Immature natural killer cell (primary cell): ENCODE measurements at regions not wholly inside any gene's neighbourhood (a gene's known extent, or its start where the extent isn't known, plus 50 kb on each side); places are given as distances from the start of the nearest gene placed in this dataset.

Experiments used
- DNase-seq, 3 donors: peaks; one replicate each; pipeline ENCODE4 v3.0.0; 2022; ENCODE audit warnings: mixed read lengths in 1 of 3
- H3K27ac Mint-ChIP-seq, 6 donors: one replicate each; pipeline ENCODE4 v1.8.0; 2020; ENCODE audit warnings: mixed read lengths in 6 of 6, mild to moderate bottlenecking in 5 of 6, inconsistent platforms in 4 of 6, moderate library complexity in 3 of 6
- H3K27me3 Mint-ChIP-seq, 3 donors: one replicate each; pipeline ENCODE4 v1.8.0; 2020 to 2021; ENCODE audit warnings: low read depth in 3 of 3, mild to moderate bottlenecking in 3 of 3, mixed read lengths in 3 of 3, moderate library complexity in 3 of 3, inconsistent platforms in 1 of 3
- H3K36me3 Mint-ChIP-seq, 3 donors: one replicate each; pipeline ENCODE4 v1.8.0; 2020; ENCODE audit warnings: mixed read lengths in 3 of 3, inconsistent platforms in 2 of 3, mild to moderate bottlenecking in 2 of 3
- H3K4me1 Mint-ChIP-seq, 2 donors: one replicate each; pipeline ENCODE4 v1.8.0; 2020; ENCODE audit warnings: inconsistent platforms in 2 of 2, mild to moderate bottlenecking in 2 of 2, mixed read lengths in 2 of 2, moderate library complexity in 1 of 2
- H3K4me3 Mint-ChIP-seq, 5 donors: one replicate each; pipeline ENCODE4 v1.8.0; 2020; ENCODE audit warnings: mild to moderate bottlenecking in 5 of 5, mixed read lengths in 5 of 5, inconsistent platforms in 3 of 5, moderate library complexity in 3 of 5
- H3K9me3 Mint-ChIP-seq, 6 donors: one replicate each; pipeline ENCODE4 v1.8.0; 2020; ENCODE audit warnings: mild to moderate bottlenecking in 6 of 6, mixed read lengths in 6 of 6, inconsistent platforms in 4 of 6, moderate library complexity in 3 of 6

GRCh38 chr4:166673911-166674310, 560.4 kb downstream of the SPOCK3 start:
- no peaks in the 10 kb centered on the region for H3K27me3 Mint-ChIP-seq
- no peaks in the 10 kb centered on the region for H3K4me1 Mint-ChIP-seq
- peaks cover 7 to 38% (median 16%) of the 10 kb centered on the region in 6 donors for H3K9me3 Mint-ChIP-seq
- no peak for DNase-seq
- H3K4me3 Mint-ChIP-seq, result no peak overlapping the region
- no peak overlapping the region for H3K27ac Mint-ChIP-seq
- H3K36me3 Mint-ChIP-seq, result peaks cover 0 to 3% (median 0%) of the 10 kb centered on the region in 3 donors

GRCh38 chr4:166675411-166675810, 558.9 kb downstream of the SPOCK3 start:
- H3K27ac Mint-ChIP-seq, result no peak overlapping the region
- H3K36me3 Mint-ChIP-seq, result peaks cover 0 to 3% (median 0%) of the 10 kb centered on the region in 3 donors
- no peak for DNase-seq
- peaks cover 7 to 41% (median 15%) of the 10 kb centered on the region in 6 donors for H3K9me3 Mint-ChIP-seq
- no peak overlapping the region for H3K4me3 Mint-ChIP-seq
- no peaks in the 10 kb centered on the region for H3K27me3 Mint-ChIP-seq
- no peaks in the 10 kb centered on the region for H3K4me1 Mint-ChIP-seq

- Mint-ChIP-seq H3K36me3 (peaks cover 0 to 3% (median 0%) of the 10 kb centered on the region in 3 donors), H3K4me1 (no peaks in the 10 kb centered on the region), H3K27ac (no peak overlapping the region), H3K27me3 (no peaks in the 10 kb centered on the region), H3K9me3 (peaks cover 11 to 49% (median 18%) of the 10 kb centered on the region in 6 donors), H3K4me3 (no peak overlapping the region)
- no peak for DNase-seq
Observed at GRCh38 chr4:166680796-166681195, 553.5 kb downstream of the SPOCK3 start.

- H3K4me3 Mint-ChIP-seq, result no peak overlapping the region
- DNase-seq, result no peak
Observed at GRCh38 chr4:166682200-166682599, 552.1 kb downstream of the SPOCK3 start.

More at GRCh38 chr4:166682200-166682599, 552.1 kb downstream of the SPOCK3 start:
- Mint-ChIP-seq H3K36me3 (no peaks in the 10 kb centered on the region), H3K9me3 (peaks cover 8 to 44% (median 19%) of the 10 kb centered on the region in 6 donors), H3K27ac (no peak overlapping the region), H3K27me3 (no peaks in the 10 kb centered on the region), H3K4me1 (no peaks in the 10 kb centered on the region)
